Thyroid gland (tissue), 4 donors: ENCODE measurements at regions not wholly inside any gene's neighbourhood (a gene's known extent, or its start where the extent isn't known, plus 50 kb on each side); places are given as distances from the start of the nearest gene placed in this dataset.

ENCODE experiments used
- CTCF ChIP-seq, 6 experiments: fragments of 200-600 bp in 3 of 6; fragments of 450-650 bp in 3 of 6; sonication (generic) in 3 of 6; IDR thresholded peaks; one replicate each; pipeline ENCODE4 v1.5.1; 2016 to 2019; ENCODE audit warnings: antibody characterized with exemption in 6 of 6, mild to moderate bottlenecking in 2 of 6, inconsistent platforms in 1 of 6, moderate library complexity in 1 of 6
- POLR2A ChIP-seq, 2 donors: fragments of 450-650 bp; IDR thresholded peaks; one replicate each; pipeline ENCODE4 v1.6.1; 2017; ENCODE audit warnings: antibody characterized with exemption in 2 of 2, mild to moderate bottlenecking in 2 of 2, moderate library complexity in 1 of 2

GRCh38 chr9:118568704-118569103 is 800.5 kb downstream of the BRINP1 start:
- TF ChIP-seq CTCF (IDR thresholded peaks at IDR 0.05) (no peak), POLR2A (IDR thresholded peaks at IDR 0.05) (no peak)
